HG02623 (cell line): ENCODE measurements at regions not wholly inside any gene's neighbourhood (a gene's known extent, or its start where the extent isn't known, plus 50 kb on each side); places are given as distances from the start of the nearest gene placed in this dataset.
"Not testable (repeated sequence)": the region's sequence is repeated elsewhere in the genome, so short reads cannot be mapped to it uniquely, and the experiment has no call there.

Experiments used
- ATAC-seq: cut with Tn5 transposase; IDR thresholded peaks from one replicate; pipeline ENCODE4 v1.9.1; 2021; ENCODE audit warnings: moderate library complexity; ENCODE audit not compliant: unreplicated experiment

- ATAC-seq, result no peak
These were observed 147.2 kb downstream of the SEM1 start for GRCh38 chr7:96562458-96562857.

- ATAC-seq, result no peak
These were observed 147.8 kb downstream of the SEM1 start for GRCh38 chr7:96561892-96562291.

GRCh38 chr7:96558530-96558929, 151.1 kb downstream of the SEM1 start:
- ATAC-seq, result no peak

- ATAC-seq, result no peak
These were observed 151.6 kb downstream of the SEM1 start for GRCh38 chr7:96558093-96558492.

- ATAC-seq, result not testable (repeated sequence)
These were observed 152.0 kb downstream of the SEM1 start for GRCh38 chr7:96557598-96557997.

GRCh38 chr7:96548664-96549063, 161.0 kb downstream of the SEM1 start:
- no peak for ATAC-seq

- no peak for ATAC-seq
These were observed 162.3 kb downstream of the SEM1 start for GRCh38 chr7:96547371-96547811.

- no peak for ATAC-seq
These were observed 163.2 kb downstream of the SEM1 start for GRCh38 chr7:96546426-96546825.

DNA sequence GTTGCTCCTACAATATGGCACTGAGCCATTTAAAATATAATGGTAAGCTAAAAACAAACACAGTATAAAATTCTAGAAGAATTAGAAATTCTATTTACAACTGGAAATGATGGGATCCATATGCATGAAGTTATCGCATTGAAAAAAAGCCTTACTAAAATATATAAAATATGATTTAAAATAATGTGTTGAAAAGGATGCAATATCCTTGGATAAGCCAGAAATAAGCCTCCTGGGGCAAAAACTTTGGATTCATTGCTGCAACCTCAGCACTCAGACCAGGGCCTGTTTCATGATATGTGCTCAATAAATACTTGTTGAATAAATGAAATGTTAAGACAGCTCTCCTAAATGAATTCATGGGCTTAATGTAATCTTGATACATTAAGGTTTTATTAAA, 170.2 kb downstream of the SEM1 start:
- no peak for ATAC-seq

GRCh38 chr7:96538632-96539031, 171.0 kb downstream of the SEM1 start:
- no peak for ATAC-seq

- ATAC-seq, result no peak
These were observed 175.4 kb downstream of the SEM1 start for GRCh38 chr7:96534221-96534620.

DNA sequence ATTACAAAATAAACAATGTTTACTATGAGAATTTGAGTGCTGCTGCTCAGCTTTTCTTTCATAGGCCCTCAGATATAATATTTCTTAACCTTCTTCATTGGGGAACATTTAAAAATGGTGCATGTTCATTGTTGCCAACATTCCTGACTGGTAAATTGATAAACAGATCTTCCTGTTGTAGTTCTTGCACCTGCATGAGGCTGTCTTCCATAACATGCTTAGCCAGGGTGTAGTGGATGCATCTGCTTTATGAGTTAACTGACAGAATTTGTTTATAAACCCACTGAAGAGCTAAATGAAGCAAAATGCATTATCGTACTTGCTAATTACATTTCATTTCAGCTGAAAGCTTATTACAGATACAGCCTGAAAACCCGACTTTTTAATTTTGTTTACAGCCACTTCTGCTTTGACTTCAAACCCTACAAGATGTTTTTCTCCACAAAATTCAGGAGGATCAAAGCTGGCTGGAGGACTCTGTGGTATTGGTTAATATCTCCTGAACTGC, 177.2 kb downstream of the SEM1 start:
- no peak for ATAC-seq

DNA sequence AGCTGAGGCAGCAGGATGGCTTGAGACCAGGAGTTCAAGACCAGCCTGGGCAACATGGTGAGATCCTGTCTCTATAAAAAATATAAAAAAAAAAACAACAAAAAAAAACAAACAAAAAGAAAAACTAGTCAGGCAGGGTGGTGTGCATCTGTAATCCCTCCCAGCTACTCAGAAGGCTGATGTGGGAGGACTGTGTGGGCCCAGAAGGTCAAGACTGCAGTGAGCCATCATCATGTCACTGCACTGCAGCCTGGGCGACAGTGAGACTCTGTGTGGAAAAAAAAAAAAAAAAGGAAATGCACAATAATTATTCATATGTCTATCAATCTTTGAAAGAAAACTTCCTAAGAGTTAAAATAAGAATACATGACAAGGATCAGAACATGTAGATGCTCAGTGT, 178.3 kb downstream of the SEM1 start:
- ATAC-seq, result no peak

DNA sequence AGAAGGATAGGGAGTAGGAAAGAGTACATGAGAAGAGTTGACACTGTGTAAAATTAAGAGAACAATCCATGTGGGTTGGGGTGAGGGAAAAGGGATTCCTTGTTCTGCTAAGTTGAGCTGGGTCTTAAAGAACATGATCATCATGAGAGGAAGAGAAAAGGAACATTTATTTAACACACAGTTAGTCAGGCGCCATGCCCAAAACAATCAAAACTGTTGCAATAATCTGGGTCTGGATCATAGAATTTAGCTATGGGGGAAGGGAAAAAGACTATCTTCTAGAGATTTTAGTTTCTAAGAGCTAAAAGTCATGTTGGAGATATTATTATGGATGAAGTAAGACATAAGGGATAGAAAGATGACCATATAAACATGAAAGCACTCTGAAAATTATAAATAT, 178.9 kb downstream of the SEM1 start:
- no peak for ATAC-seq

- ATAC-seq, result no peak
These were observed 182.4 kb downstream of the SEM1 start for GRCh38 chr7:96527133-96527827.

DNA sequence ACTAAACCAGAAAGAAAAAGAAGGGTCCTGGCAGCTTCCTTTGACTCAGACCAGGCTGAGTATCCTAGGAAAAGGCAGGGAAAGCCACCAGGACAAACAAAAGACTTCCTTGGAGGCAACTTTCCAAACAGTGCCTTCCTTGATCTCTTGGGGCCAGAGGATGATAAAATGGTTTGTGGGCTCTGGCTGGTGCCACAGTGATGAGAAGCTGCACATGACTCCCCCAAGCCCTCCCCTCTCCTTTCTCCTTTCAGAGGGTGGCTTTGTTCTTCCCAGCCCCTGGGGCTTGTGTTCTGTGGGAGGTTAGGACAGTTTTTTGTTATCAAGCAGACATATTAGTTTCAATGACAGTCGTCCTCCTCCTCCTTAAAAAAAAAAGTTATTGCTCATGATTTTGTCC, 183.2 kb downstream of the SEM1 start:
- no peak for ATAC-seq

DNA sequence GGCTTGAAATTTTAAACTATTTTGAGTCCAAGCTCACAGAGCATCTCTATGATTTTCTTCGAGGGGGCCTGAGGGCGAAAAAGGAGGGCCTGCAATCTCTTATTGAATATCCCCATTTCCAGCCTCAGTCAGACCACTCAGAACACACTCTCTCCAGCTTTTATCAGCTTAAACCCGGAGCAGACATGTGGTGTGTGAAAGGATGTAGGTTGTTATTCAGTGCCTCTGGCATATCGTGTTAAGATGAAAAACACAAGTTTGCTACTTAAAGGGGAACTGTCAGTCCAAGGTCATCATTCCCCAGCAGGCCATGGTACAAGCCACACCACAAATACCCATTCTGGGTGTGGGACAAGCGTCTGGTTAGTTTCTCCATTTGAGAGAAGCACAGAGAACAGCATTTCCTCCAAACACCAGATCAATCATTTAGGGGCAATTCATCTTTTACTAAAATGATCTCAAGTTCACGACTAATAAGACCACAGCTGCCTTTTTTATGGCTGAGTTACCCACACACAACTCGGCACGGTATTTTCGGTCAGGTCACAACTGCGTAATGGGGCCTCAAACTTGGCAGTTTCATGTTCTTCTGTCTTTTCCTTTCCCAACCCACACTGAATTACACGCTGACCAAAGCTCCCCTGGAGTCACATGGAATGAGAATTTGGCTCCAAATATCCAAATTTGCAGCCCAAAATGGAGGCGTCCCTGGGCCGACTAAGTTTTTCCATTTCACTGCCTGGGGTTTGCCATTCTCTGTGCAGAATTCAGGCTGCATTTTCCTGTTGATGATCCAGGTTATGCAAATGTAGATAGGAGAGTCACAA, 188.4 kb downstream of the SEM1 start:
- no peak for ATAC-seq

- ATAC-seq, result no peak
These were observed 186.5 kb upstream of the SLC25A13 start for GRCh38 chr7:96508371-96508770.

GRCh38 chr7:96503597-96503996, 181.7 kb upstream of the SLC25A13 start:
- no peak for ATAC-seq

GRCh38 chr7:96501318-96501717, 179.4 kb upstream of the SLC25A13 start:
- no peak for ATAC-seq

- no peak for ATAC-seq
These were observed 177.6 kb upstream of the SLC25A13 start for GRCh38 chr7:96499532-96499931.

GRCh38 chr7:96497567-96497966, 175.7 kb upstream of the SLC25A13 start:
- ATAC-seq, result no peak
